ENCODE measurements at regions not wholly inside any gene's neighbourhood (a gene's known extent, or its start where the extent isn't known, plus 50 kb on each side); places are given as distances from the start of the nearest gene placed in this dataset.

DNA sequence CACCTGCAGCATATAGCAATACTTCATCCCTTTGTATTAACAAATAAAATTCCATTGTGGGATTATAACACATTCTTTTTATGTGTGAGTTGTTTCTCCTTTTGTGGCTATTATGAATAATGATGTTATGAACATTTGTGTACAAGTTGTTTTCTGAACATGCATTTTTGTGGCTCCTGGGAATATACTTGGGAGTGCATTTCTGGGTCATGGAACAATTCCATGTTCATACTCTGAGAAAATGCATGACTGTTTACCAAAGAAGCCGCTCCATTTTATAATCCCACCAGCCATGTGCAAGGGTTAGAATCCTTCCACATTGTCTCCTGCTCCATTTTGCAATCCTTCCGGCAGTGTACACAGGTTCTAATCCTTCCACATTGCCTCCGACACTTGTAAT lies 713.8 kb downstream of the TBC1D22A start:
- Histone ChIP-seq H2AFZ (no peak overlapping the region), H3K79me2 (replicated peaks; ENCODE audit: insufficient read depth) (no peaks in the 10 kb centered on the region), H3K4me2 (no peak overlapping the region), H3F3A (replicated peaks; ENCODE audit: low read depth) (no peaks in the 10 kb centered on the region), H3K9me2 (ENCODE audit: insufficient read depth) (no peaks in the 10 kb centered on the region), H3K27ac (ENCODE audit: low read depth) (no peak overlapping the region), H3K4me3 (no peak overlapping the region), H3K4me1 (ENCODE audit: insufficient read depth) (no peaks in the 10 kb centered on the region), H3K27me3 (ENCODE audit: insufficient read depth) (no peaks in the 10 kb centered on the region), H4K20me1 (replicated peaks; ENCODE audit: insufficient read depth) (no peaks in the 10 kb centered on the region), H3K36me3 (ENCODE audit: insufficient read depth) (peaks cover 13% of the 10 kb centered on the region; the same call in 1 of the 2 replicates)
- TF ChIP-seq ZNF114 (CRISPR knock-in tag; IDR thresholded peaks at IDR 0.05): no peak
- TF ChIP-seq JUNB (IDR thresholded peaks at IDR 0.05; ENCODE audit: unreplicated experiment): no peak
- no peak for TF ChIP-seq EZH2phosphoT487 (IDR thresholded peaks at IDR 0.05; ENCODE audit: unreplicated experiment)
- TF ChIP-seq, protein P1, sequence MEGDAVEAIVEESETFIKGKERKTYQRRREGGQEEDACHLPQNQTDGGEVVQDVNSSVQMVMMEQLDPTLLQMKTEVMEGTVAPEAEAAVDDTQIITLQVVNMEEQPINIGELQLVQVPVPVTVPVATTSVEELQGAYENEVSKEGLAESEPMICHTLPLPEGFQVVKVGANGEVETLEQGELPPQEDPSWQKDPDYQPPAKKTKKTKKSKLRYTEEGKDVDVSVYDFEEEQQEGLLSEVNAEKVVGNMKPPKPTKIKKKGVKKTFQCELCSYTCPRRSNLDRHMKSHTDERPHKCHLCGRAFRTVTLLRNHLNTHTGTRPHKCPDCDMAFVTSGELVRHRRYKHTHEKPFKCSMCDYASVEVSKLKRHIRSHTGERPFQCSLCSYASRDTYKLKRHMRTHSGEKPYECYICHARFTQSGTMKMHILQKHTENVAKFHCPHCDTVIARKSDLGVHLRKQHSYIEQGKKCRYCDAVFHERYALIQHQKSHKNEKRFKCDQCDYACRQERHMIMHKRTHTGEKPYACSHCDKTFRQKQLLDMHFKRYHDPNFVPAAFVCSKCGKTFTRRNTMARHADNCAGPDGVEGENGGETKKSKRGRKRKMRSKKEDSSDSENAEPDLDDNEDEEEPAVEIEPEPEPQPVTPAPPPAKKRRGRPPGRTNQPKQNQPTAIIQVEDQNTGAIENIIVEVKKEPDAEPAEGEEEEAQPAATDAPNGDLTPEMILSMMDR (conservative IDR thresholded peaks at IDR 0.05; ENCODE audit: low read depth in 2 of 2): no peak
- TF ChIP-seq NANOG (IDR thresholded peaks at IDR 0.05; ENCODE audit: borderline replicate concordance): no peak
- no peak for TF ChIP-seq CREB1 (CRISPR knock-in tag; IDR thresholded peaks at IDR 0.05; ENCODE audit: low read depth)
- Mint-ChIP-seq H3K4me3 (no peak overlapping the region), H3K4me1 (no peaks in the 10 kb centered on the region), H3K27ac (no peak overlapping the region), H3K9me3 (peaks cover 94% of the 10 kb centered on the region), H3K36me3 (ENCODE audit: low read depth) (peaks cover 24% of the 10 kb centered on the region; the same call in 2 of the 3 replicates), H3K27me3 (ENCODE audit: insufficient read depth, low read depth, poor library complexity) (no peaks in the 10 kb centered on the region)
- ATAC-seq (no peak), DNase-seq (ENCODE audit: low spot score) (no peak)

DNA sequence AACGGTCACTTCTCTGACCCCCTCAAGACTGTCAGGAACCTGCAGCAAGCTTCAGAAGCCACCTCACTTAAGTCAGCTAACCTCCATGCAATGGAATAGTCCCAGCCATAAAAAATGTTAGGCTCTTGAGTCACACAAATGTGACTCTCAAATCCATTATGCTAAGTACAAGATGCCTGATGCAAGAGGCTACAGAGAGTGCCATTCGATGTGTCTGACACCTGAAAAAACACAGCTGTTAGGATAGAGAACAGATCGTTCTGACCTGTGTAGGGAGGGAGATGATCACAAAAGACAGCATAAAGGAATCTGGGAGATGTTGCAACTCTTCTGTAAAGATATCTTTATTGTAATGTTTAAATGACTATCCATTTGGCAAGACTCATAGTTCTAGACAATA lies 712.4 kb downstream of the TBC1D22A start:
- H4K20me1 ChIP-seq (replicated peaks; ENCODE audit: insufficient read depth): no peaks in the 10 kb centered on the region
- H3K27me3 ChIP-seq (ENCODE audit: insufficient read depth): no peaks in the 10 kb centered on the region
- ATAC-seq (no peak), DNase-seq (ENCODE audit: low spot score) (no peak)
- no peak overlapping the region for H2AFZ ChIP-seq
- no peaks in the 10 kb centered on the region for H3F3A ChIP-seq (replicated peaks; ENCODE audit: low read depth)
- H3K4me2 ChIP-seq: no peak overlapping the region
- peaks cover 19% of the 10 kb centered on the region; the same call in 2 of the 3 replicates for H3K36me3 Mint-ChIP-seq (ENCODE audit: low read depth)
- no peaks in the 10 kb centered on the region for H3K4me1 ChIP-seq (ENCODE audit: insufficient read depth)
- no peak overlapping the region for H3K27ac ChIP-seq (ENCODE audit: low read depth)
- no peak overlapping the region for H3K27ac Mint-ChIP-seq
- H3K36me3 ChIP-seq (ENCODE audit: insufficient read depth): peaks cover 14% of the 10 kb centered on the region; the same call in 1 of the 2 replicates
- H3K9me2 ChIP-seq (ENCODE audit: insufficient read depth): no peaks in the 10 kb centered on the region
- H3K4me1 Mint-ChIP-seq: no peaks in the 10 kb centered on the region
- peak overlapping the region; percentile 17; the same call in 1 of the 2 replicates for H3K4me3 ChIP-seq
- H3K27me3 Mint-ChIP-seq (ENCODE audit: insufficient read depth, low read depth, poor library complexity): no peaks in the 10 kb centered on the region
- H3K9me3 Mint-ChIP-seq: peaks cover 92% of the 10 kb centered on the region
- H3K4me3 Mint-ChIP-seq: no peak overlapping the region
- no peaks in the 10 kb centered on the region for H3K79me2 ChIP-seq (replicated peaks; ENCODE audit: insufficient read depth)
- TF ChIP-seq, protein P2, sequence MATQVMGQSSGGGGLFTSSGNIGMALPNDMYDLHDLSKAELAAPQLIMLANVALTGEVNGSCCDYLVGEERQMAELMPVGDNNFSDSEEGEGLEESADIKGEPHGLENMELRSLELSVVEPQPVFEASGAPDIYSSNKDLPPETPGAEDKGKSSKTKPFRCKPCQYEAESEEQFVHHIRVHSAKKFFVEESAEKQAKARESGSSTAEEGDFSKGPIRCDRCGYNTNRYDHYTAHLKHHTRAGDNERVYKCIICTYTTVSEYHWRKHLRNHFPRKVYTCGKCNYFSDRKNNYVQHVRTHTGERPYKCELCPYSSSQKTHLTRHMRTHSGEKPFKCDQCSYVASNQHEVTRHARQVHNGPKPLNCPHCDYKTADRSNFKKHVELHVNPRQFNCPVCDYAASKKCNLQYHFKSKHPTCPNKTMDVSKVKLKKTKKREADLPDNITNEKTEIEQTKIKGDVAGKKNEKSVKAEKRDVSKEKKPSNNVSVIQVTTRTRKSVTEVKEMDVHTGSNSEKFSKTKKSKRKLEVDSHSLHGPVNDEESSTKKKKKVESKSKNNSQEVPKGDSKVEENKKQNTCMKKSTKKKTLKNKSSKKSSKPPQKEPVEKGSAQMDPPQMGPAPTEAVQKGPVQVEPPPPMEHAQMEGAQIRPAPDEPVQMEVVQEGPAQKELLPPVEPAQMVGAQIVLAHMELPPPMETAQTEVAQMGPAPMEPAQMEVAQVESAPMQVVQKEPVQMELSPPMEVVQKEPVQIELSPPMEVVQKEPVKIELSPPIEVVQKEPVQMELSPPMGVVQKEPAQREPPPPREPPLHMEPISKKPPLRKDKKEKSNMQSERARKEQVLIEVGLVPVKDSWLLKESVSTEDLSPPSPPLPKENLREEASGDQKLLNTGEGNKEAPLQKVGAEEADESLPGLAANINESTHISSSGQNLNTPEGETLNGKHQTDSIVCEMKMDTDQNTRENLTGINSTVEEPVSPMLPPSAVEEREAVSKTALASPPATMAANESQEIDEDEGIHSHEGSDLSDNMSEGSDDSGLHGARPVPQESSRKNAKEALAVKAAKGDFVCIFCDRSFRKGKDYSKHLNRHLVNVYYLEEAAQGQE (IDR thresholded peaks at IDR 0.05; ENCODE audit: unreplicated experiment): no peak
- TF ChIP-seq EZH2phosphoT487 (IDR thresholded peaks at IDR 0.05; ENCODE audit: unreplicated experiment) (no peak), CREB1 (CRISPR knock-in tag; IDR thresholded peaks at IDR 0.05; ENCODE audit: low read depth) (no peak), NANOG (IDR thresholded peaks at IDR 0.05; ENCODE audit: borderline replicate concordance) (no peak), ZNF114 (CRISPR knock-in tag; IDR thresholded peaks at IDR 0.05) (no peak), JUNB (IDR thresholded peaks at IDR 0.05; ENCODE audit: unreplicated experiment) (no peak), STAT1 (IDR thresholded peaks at IDR 0.05; ENCODE audit: unreplicated experiment) (no peak), EZH2 (IDR thresholded peaks at IDR 0.05; ENCODE audit: low read depth, unreplicated experiment) (no peak)
- TF ChIP-seq, protein P3, sequence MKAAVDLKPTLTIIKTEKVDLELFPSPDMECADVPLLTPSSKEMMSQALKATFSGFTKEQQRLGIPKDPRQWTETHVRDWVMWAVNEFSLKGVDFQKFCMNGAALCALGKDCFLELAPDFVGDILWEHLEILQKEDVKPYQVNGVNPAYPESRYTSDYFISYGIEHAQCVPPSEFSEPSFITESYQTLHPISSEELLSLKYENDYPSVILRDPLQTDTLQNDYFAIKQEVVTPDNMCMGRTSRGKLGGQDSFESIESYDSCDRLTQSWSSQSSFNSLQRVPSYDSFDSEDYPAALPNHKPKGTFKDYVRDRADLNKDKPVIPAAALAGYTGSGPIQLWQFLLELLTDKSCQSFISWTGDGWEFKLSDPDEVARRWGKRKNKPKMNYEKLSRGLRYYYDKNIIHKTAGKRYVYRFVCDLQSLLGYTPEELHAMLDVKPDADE (IDR thresholded peaks at IDR 0.05): no peak

Measured in GM23338 (cell line).